Stomach (tissue), 8 donors: ENCODE measurements at regions not wholly inside any gene's neighbourhood (a gene's known extent, or its start where the extent isn't known, plus 50 kb on each side); places are given as distances from the start of the nearest gene placed in this dataset.

ENCODE experiments used
- DNase-seq, 2 donors: peaks; one replicate each; pipeline versions ENCODE4 v3.0.0 to v3.0.0-alpha.2; 2013 to 2019
- H3K27ac ChIP-seq, 5 donors: fragments of 200-600 bp in 4 of 5; sonication (generic) in 4 of 5; one replicate each; pipeline ENCODE4 v1.5.1; 2013 to 2019; ENCODE audit warnings: mild to moderate bottlenecking in 1 of 5, moderate library complexity in 1 of 5
- H3K27me3 ChIP-seq, 3 donors: fragments of 200-600 bp; sonication (generic); one replicate each; pipeline ENCODE4 v1.5.1; 2017 to 2019; ENCODE audit warnings: mixed run types in 1 of 3
- H3K36me3 ChIP-seq, 4 donors: fragments of 200-600 bp; sonication (generic); 1 replicate in 3 of 4; 2 replicates in 1 of 4; pipeline ENCODE4 v1.5.1; 2016 to 2019
- H3K4me1 ChIP-seq, 4 donors: fragments of 200-600 bp; sonication (generic); one replicate each; pipeline ENCODE4 v1.5.1; 2016 to 2019
- H3K4me3 ChIP-seq, 4 donors: fragments of 200-600 bp; sonication (generic) in 3 of 4; one replicate each; pipeline ENCODE4 v1.5.1; 2016 to 2019; ENCODE audit warnings: mild to moderate bottlenecking in 1 of 4
- H3K9me3 ChIP-seq, 4 donors: fragments of 200-600 bp; sonication (generic); one replicate each; pipeline ENCODE4 v1.5.1; 2016 to 2019
- CTCF ChIP-seq, 7 experiments: fragments of 450-650 bp in 4 of 7; fragments of 200-600 bp in 3 of 7; sonication (generic) in 3 of 7; IDR thresholded peaks; one replicate each; pipeline ENCODE4 v1.5.1; 2016 to 2019; ENCODE audit warnings: antibody characterized with exemption in 7 of 7, control low read depth in 2 of 7, mild to moderate bottlenecking in 1 of 7
- EP300 ChIP-seq: sonication (generic); formaldehyde crosslinking; IDR thresholded peaks from one replicate; pipeline ENCODE4 v1.6.1; 2017; ENCODE audit warnings: antibody characterized with exemption
- POLR2A ChIP-seq, 4 donors: fragments of 450-650 bp; IDR thresholded peaks; one replicate each; pipeline ENCODE4 v1.6.1; 2016; ENCODE audit warnings: antibody characterized with exemption in 4 of 4, control low read depth in 2 of 4, mild to moderate bottlenecking in 1 of 4, moderate library complexity in 1 of 4
- POLR2AphosphoS5 ChIP-seq, 3 donors: sonication (generic); formaldehyde crosslinking; IDR thresholded peaks; one replicate each; pipeline ENCODE4 v1.6.1; 2016; ENCODE audit warnings: antibody characterized with exemption in 3 of 3
- WGBS, 5 donors: extraction: QIAGEN DNeasy Blood & Tissue Kit in 3 of 5; methylation state at CpG; one replicate each; pipeline versions ENCODE4 v1.1.5 to v1.1.7; 2013 to 2018; 5-methylcytosine and 5-hydroxymethylcytosine counted together
- intact Hi-C: fragments of 100-400 bp; cut with DNase I; formaldehyde crosslinking; loops from one replicate; pipeline ENCODE4 v1.15.1; 2023; ENCODE audit warnings: low total_unique reads
- donor health status: healthy with polysubstance abuse.
- donor health status: Bipolar disorder and iron deficiency.
- donor health status: healthy.

- H3K4me3 ChIP-seq: no peak overlapping the region
- no peaks in the 10 kb centered on the region for H3K27me3 ChIP-seq
- no peaks in the 10 kb centered on the region for H3K36me3 ChIP-seq
- TF ChIP-seq EP300: no peak
- no peak for TF ChIP-seq CTCF (IDR thresholded peaks at IDR 0.05)
- TF ChIP-seq POLR2AphosphoS5 (IDR thresholded peaks at IDR 0.05): no peak
- TF ChIP-seq POLR2A (IDR thresholded peaks at IDR 0.05): no peak
- no peak overlapping the region for H3K27ac ChIP-seq
- DNase-seq: peak in 1 of 2 donors; percentile 47
- 67 to 76% (median 73%) methylated on average over 8 of the region's 8 CpGs for WGBS, 5 donors
- intact Hi-C loops: no loop called here
- H3K4me1 ChIP-seq: peaks cover 0 to 11% (median 9%) of the 10 kb centered on the region in 4 donors
- H3K9me3 ChIP-seq: peaks cover 0 to 26% (median 7%) of the 10 kb centered on the region in 4 donors
These were observed 99.3 kb upstream of the SHH start for GRCh38 chr7:155911471-155912105.

- Histone ChIP-seq H3K4me1 (peaks cover 0 to 11% (median 9%) of the 10 kb centered on the region in 4 donors), H3K27me3 (no peaks in the 10 kb centered on the region), H3K27ac (no peak overlapping the region), H3K4me3 (no peak overlapping the region), H3K36me3 (no peaks in the 10 kb centered on the region), H3K9me3 (peaks cover 0 to 26% (median 7%) of the 10 kb centered on the region in 4 donors)
- intact Hi-C loops: no loop called here
- WGBS, 5 donors: 73 to 83% (median 79%) methylated on average over 9 of the region's 9 CpGs
- TF ChIP-seq POLR2A (IDR thresholded peaks at IDR 0.05) (no peak), EP300 (no peak), CTCF (IDR thresholded peaks at IDR 0.05) (no peak), POLR2AphosphoS5 (IDR thresholded peaks at IDR 0.05) (no peak)
- DNase-seq: no peak
These were observed 96.1 kb upstream of the SHH start for GRCh38 chr7:155908385-155908784.

- Histone ChIP-seq H3K36me3 (no peaks in the 10 kb centered on the region), H3K4me3 (no peak overlapping the region), H3K27me3 (no peaks in the 10 kb centered on the region), H3K9me3 (peaks cover 0 to 21% (median 4%) of the 10 kb centered on the region in 4 donors), H3K27ac (no peak overlapping the region), H3K4me1 (peaks cover 0 to 11% (median 9%) of the 10 kb centered on the region in 4 donors)
- TF ChIP-seq EP300 (no peak), POLR2AphosphoS5 (IDR thresholded peaks at IDR 0.05) (no peak), POLR2A (IDR thresholded peaks at IDR 0.05) (no peak), CTCF (IDR thresholded peaks at IDR 0.05) (no peak)
- intact Hi-C loops: no loop called here
- WGBS, 5 donors: 29 to 40% (median 34%) methylated on average over 3 to 8 of the region's 8 CpGs
- DNase-seq: peak in 1 of 2 donors; percentile 71
These were observed 95.4 kb upstream of the SHH start for GRCh38 chr7:155907450-155908200.

GRCh38 chr7:155901176-155901575, 88.9 kb upstream of the SHH start:
- no peak overlapping the region for H3K27ac ChIP-seq
- no peaks in the 10 kb centered on the region for H3K27me3 ChIP-seq
- intact Hi-C loops: no loop called here
- WGBS, 5 donors: 85 to 93% (median 90%) methylated on average over 11 of the region's 11 CpGs
- TF ChIP-seq CTCF (IDR thresholded peaks at IDR 0.05): no peak
- TF ChIP-seq EP300: no peak
- no peak for TF ChIP-seq POLR2AphosphoS5 (IDR thresholded peaks at IDR 0.05)
- no peak for TF ChIP-seq POLR2A (IDR thresholded peaks at IDR 0.05)
- no peak for DNase-seq
- H3K36me3 ChIP-seq: no peaks in the 10 kb centered on the region
- no peaks in the 10 kb centered on the region for H3K4me1 ChIP-seq
- H3K9me3 ChIP-seq: peaks cover 0 to 21% (median 17%) of the 10 kb centered on the region in 4 donors
- H3K4me3 ChIP-seq: no peak overlapping the region
